HepG2 (cell line): ENCODE measurements at regions not wholly inside any gene's neighbourhood (a gene's known extent, or its start where the extent isn't known, plus 50 kb on each side); places are given as distances from the start of the nearest gene placed in this dataset.

Experiments used
- CENPX ChIP-seq: sonication (generic); formaldehyde crosslinking; IDR thresholded peaks from 2 replicates; pipeline ENCODE4 v1.9.0; 2021; ENCODE audit warnings: mild to moderate bottlenecking, missing genetic modification reagents, moderate library complexity
- IRF2 ChIP-seq: IDR thresholded peaks from 2 replicates; pipeline ENCODE4 v1.6.1; 2018; ENCODE audit warnings: missing genetic modification reagents, missing compliant biosample characterization
- KLF15 ChIP-seq: sonication (generic); formaldehyde crosslinking; IDR thresholded peaks from 2 replicates; pipeline ENCODE4 v1.8.1; 2023; ENCODE audit warnings: borderline replicate concordance, mild to moderate bottlenecking, inconsistent platforms, missing genetic modification reagents, mixed read lengths
- NKX3-1 ChIP-seq: sonication (generic); formaldehyde crosslinking; IDR thresholded peaks from 2 replicates; pipeline ENCODE4 v1.5.0; 2020; ENCODE audit warnings: missing genetic modification reagents
- ZBTB20 ChIP-seq: sonication (generic); formaldehyde crosslinking; IDR thresholded peaks from 2 replicates; pipeline ENCODE4 v1.8.1; 2023; ENCODE audit warnings: missing genetic modification reagents, low read depth, mild to moderate bottlenecking, borderline replicate concordance
- ZBTB7B ChIP-seq: sonication (generic); formaldehyde crosslinking; IDR thresholded peaks from 2 replicates; pipeline ENCODE4 v1.4.0; 2020; ENCODE audit warnings: missing genetic modification reagents
- ZFP36L2 ChIP-seq: sonication (generic); formaldehyde crosslinking; IDR thresholded peaks from 2 replicates; pipeline ENCODE4 v1.4.0; 2020; ENCODE audit warnings: missing genetic modification reagents
- ZNF10 ChIP-seq: sonication (generic); formaldehyde crosslinking; IDR thresholded peaks from 2 replicates; pipeline ENCODE4 v1.4.0; 2020; ENCODE audit warnings: mild to moderate bottlenecking, low read depth, missing genetic modification reagents, borderline replicate concordance
- ZNF331 ChIP-seq: sonication (generic); formaldehyde crosslinking; IDR thresholded peaks from 2 replicates; pipeline ENCODE4 v1.4.0; 2020; ENCODE audit warnings: missing genetic modification reagents
- ZNF367 ChIP-seq: sonication (generic); formaldehyde crosslinking; IDR thresholded peaks from 2 replicates; pipeline ENCODE4 v1.4.0; 2020; ENCODE audit warnings: missing genetic modification reagents, borderline replicate concordance
- ZNF383 ChIP-seq: sonication (generic); formaldehyde crosslinking; IDR thresholded peaks from 2 replicates; pipeline ENCODE4 v1.4.0; 2020; ENCODE audit warnings: missing genetic modification reagents, mild to moderate bottlenecking, borderline replicate concordance
- ZNF451 ChIP-seq: sonication (generic); formaldehyde crosslinking; IDR thresholded peaks from 2 replicates; pipeline ENCODE4 v1.5.0; 2020; ENCODE audit warnings: mild to moderate bottlenecking, missing genetic modification reagents
- ZNF530 ChIP-seq: sonication (generic); formaldehyde crosslinking; IDR thresholded peaks from 2 replicates; pipeline ENCODE4 v1.5.0; 2020; ENCODE audit warnings: low read depth, mild to moderate bottlenecking, missing genetic modification reagents
- ZNF629 ChIP-seq: sonication (generic); formaldehyde crosslinking; conservative IDR thresholded peaks from 2 replicates; pipeline ENCODE4 v1.5.0; 2020; ENCODE audit warnings: missing genetic modification reagents
- ZSCAN12 ChIP-seq: sonication (generic); formaldehyde crosslinking; IDR thresholded peaks from 2 replicates; pipeline ENCODE4 v1.9.0; 2021; ENCODE audit warnings: mild to moderate bottlenecking, missing genetic modification reagents
- TF ChIP-seq, protein P1 (sequence below): sonication (generic); formaldehyde crosslinking; IDR thresholded peaks from 2 replicates; pipeline ENCODE4 v1.4.0; 2020; ENCODE audit warnings: missing genetic modification reagents, borderline replicate concordance
- TF ChIP-seq, protein P2 (sequence below): sonication (generic); formaldehyde crosslinking; IDR thresholded peaks from 2 replicates; pipeline ENCODE4 v1.8.0; 2023; ENCODE audit warnings: mild to moderate bottlenecking, missing genetic modification reagents
- TF ChIP-seq, protein P3 (sequence below): sonication (generic); formaldehyde crosslinking; IDR thresholded peaks from 2 replicates; pipeline ENCODE4 v1.5.1; 2020; ENCODE audit warnings: mild to moderate bottlenecking, missing genetic modification reagents
- TF ChIP-seq, protein P4 (sequence below): sonication (generic); formaldehyde crosslinking; conservative IDR thresholded peaks from 2 replicates; pipeline ENCODE4 v1.4.0; 2020; ENCODE audit warnings: missing genetic modification reagents
- TF ChIP-seq, protein P5 (sequence below): IDR thresholded peaks from 2 replicates; pipeline ENCODE4 v1.6.1; 2016; ENCODE audit warnings: missing biosample characterization, missing genetic modification reagents, low read depth

DNA sequence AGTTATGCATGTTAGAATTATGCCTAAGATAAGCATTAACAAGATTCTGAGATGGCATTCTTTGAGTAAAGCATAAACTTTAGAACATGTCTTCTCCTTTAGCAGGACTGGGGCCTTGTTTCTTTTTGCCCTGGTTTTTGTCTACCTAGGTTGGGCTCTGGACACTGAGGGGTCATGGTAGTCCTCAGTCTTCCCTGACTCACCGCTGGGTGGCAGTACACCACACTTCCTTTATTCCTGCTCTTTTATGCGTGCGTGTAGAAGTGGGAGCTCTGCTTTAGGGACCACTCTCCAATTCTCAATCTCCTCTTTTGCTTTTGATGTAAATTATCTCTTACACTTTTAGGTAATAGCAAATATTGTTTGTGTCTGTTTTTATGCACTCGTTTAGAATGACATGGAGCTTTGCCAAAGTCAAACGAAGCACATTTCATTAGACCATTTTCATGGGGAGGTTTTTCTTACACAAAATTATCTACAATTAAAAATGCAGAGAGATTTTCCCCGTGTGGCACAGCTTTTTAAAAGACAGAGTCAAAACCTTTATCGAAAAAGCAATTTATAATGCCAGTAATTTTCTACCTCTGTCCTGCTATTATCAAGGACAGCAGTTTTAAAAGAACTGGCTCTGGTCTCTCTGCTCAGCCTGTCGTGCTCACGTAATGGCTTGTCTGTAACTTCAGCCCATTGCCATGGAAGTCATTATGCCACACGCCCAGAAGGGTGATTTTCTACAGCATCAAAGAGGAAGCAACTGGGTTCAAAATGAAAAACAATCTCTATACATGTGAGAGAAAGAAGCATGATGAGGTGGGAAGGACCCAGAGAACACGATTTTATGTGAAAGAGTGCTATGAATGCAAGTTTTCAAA is 413.9 kb downstream of the COG6 start (continued):
- 0 out of 2 replicates have a peak, but pooled peaks have one; percentile 6 for TF ChIP-seq ZNF331 (CRISPR knock-in tag)
- TF ChIP-seq ZBTB7B (CRISPR knock-in tag): no peak
- no peak for TF ChIP-seq ZNF10 (CRISPR knock-in tag)
- TF ChIP-seq ZNF629 (CRISPR knock-in tag): no peak
- no peak for TF ChIP-seq ZFP36L2 (CRISPR knock-in tag)
- TF ChIP-seq KLF15: no peak
- TF ChIP-seq, protein P1, sequence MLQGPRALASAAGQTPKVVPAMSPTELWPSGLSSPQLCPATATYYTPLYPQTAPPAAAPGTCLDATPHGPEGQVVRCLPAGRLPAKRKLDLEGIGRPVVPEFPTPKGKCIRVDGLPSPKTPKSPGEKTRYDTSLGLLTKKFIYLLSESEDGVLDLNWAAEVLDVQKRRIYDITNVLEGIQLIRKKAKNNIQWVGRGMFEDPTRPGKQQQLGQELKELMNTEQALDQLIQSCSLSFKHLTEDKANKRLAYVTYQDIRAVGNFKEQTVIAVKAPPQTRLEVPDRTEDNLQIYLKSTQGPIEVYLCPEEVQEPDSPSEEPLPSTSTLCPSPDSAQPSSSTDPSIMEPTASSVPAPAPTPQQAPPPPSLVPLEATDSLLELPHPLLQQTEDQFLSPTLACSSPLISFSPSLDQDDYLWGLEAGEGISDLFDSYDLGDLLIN (CRISPR knock-in tag): no peak
- 0 out of 2 replicates have a peak, but pooled peaks have one; percentile 21 for TF ChIP-seq IRF2 (CRISPR knock-in tag)
- TF ChIP-seq, protein P2, sequence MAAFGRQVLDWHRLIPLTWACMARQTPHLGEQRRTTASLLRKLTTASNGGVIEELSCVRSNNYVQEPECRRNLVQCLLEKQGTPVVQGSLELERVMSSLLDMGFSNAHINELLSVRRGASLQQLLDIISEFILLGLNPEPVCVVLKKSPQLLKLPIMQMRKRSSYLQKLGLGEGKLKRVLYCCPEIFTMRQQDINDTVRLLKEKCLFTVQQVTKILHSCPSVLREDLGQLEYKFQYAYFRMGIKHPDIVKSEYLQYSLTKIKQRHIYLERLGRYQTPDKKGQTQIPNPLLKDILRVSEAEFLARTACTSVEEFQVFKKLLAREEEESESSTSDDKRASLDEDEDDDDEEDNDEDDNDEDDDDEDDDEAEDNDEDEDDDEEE (CRISPR knock-in tag): no peak
- no peak for TF ChIP-seq ZNF530
- TF ChIP-seq NKX3-1 (CRISPR knock-in tag): no peak
- TF ChIP-seq, protein P3, sequence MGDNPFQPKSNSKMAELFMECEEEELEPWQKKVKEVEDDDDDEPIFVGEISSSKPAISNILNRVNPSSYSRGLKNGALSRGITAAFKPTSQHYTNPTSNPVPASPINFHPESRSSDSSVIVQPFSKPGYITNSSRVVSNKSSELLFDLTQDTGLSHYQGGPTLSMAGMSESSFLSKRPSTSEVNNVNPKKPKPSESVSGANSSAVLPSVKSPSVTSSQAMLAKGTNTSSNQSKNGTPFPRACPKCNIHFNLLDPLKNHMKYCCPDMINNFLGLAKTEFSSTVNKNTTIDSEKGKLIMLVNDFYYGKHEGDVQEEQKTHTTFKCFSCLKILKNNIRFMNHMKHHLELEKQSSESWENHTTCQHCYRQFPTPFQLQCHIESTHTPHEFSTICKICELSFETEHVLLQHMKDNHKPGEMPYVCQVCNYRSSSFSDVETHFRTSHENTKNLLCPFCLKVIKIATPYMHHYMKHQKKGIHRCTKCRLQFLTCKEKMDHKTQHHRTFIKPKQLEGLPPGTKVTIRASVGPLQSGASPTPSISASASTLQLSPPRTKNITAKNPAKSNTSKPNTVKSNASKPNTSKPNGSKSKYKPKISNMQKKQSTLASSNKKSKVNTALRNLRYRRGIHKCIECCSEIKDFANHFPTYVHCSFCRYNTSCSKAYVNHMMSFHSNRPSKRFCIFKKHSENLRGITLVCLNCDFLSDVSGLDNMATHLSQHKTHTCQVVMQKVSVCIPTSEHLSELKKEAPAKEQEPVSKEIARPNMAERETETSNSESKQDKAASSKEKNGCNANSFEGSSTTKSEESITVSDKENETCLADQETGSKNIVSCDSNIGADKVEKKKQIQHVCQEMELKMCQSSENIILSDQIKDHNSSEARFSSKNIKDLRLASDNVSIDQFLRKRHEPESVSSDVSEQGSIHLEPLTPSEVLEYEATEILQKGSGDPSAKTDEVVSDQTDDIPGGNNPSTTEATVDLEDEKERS (CRISPR knock-in tag): no peak
- TF ChIP-seq, protein P4, sequence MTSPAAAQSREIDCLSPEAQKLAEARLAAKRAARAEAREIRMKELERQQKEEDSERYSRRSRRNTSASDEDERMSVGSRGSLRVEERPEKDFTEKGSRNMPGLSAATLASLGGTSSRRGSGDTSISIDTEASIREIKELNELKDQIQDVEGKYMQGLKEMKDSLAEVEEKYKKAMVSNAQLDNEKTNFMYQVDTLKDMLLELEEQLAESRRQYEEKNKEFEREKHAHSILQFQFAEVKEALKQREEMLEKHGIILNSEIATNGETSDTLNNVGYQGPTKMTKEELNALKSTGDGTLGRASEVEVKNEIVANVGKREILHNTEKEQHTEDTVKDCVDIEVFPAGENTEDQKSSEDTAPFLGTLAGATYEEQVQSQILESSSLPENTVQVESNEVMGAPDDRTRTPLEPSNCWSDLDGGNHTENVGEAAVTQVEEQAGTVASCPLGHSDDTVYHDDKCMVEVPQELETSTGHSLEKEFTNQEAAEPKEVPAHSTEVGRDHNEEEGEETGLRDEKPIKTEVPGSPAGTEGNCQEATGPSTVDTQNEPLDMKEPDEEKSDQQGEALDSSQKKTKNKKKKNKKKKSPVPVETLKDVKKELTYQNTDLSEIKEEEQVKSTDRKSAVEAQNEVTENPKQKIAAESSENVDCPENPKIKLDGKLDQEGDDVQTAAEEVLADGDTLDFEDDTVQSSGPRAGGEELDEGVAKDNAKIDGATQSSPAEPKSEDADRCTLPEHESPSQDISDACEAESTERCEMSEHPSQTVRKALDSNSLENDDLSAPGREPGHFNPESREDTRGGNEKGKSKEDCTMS (CRISPR knock-in tag): no peak
- no peak for TF ChIP-seq ZSCAN12 (CRISPR knock-in tag)
- no peak for TF ChIP-seq ZNF383
- TF ChIP-seq CENPX (CRISPR knock-in tag): no peak
- TF ChIP-seq ZNF451 (CRISPR knock-in tag): no peak
- TF ChIP-seq ZNF367: no peak
- TF ChIP-seq, protein P5, sequence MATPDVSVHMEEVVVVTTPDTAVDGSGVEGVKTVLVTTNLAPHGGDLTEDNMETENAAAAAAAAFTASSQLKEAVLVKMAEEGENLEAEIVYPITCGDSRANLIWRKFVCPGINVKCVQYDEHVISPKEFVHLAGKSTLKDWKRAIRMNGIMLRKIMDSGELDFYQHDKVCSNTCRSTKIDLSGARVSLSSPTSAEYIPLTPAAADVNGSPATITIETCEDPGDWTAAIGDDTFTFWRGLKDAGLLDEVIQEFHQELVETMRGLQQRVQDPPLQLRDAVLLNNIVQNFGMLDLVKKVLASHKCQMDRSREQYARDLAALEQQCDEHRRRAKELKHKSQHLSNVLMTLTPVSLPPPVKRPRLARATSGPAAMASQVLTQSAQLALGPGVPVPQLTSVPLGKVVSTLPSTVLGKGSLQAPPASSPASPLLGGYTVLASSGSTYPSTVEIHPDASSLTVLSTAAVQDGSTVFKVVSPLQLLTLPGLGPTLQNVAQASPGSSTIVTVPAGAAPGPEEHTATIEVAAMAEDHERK (CRISPR knock-in tag): no peak
- TF ChIP-seq ZBTB20 (CRISPR knock-in tag): no peak
